ENCODE measurements at regions not wholly inside any gene's neighbourhood (a gene's known extent, or its start where the extent isn't known, plus 50 kb on each side); places are given as distances from the start of the nearest gene placed in this dataset.

- TF ChIP-seq CTCF (IDR thresholded peaks at IDR 0.05; ENCODE audit: low read depth, low read length, missing control alignments): no peak
- no peak for DNase-seq (ENCODE audit: extremely low read depth, low read depth)
- H3K4me3 ChIP-seq (replicated peaks; ENCODE audit: low read depth, low read length): no peak overlapping the region
Measured at GRCh38 chr4:164108971-164109370, 614.5 kb downstream of the TMA16 start.

- TF ChIP-seq CTCF (IDR thresholded peaks at IDR 0.05; ENCODE audit: low read depth, low read length, missing control alignments): no peak
- no peak overlapping the region for H3K4me3 ChIP-seq (replicated peaks; ENCODE audit: low read depth, low read length)
- no peak for DNase-seq (ENCODE audit: extremely low read depth, low read depth)
Measured at GRCh38 chr4:164109503-164109902, 615.0 kb downstream of the TMA16 start.

DNA sequence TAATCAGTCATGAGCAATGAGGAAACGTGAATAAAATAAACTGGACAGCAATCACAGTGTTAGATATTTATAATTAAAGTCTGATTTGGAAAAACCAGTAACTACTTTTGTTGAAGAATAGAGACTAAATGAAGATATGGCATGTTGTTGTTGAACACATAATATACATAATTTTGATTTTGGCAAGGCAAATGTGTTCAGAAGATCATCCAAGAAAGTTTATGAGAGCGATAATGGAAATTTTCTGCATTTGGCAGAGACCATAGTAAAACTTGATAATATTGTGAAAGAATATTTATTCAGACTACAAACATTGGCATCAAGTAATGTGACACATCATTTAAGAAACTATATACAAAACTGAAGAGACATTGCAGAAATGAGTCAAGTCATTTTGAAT, 620.7 kb downstream of the TMA16 start:
- no peak for TF ChIP-seq CTCF (IDR thresholded peaks at IDR 0.05; ENCODE audit: low read depth, low read length, missing control alignments)
- DNase-seq (ENCODE audit: extremely low read depth, low read depth): no peak
- no peak overlapping the region for H3K4me3 ChIP-seq (replicated peaks; ENCODE audit: low read depth, low read length)

DNA sequence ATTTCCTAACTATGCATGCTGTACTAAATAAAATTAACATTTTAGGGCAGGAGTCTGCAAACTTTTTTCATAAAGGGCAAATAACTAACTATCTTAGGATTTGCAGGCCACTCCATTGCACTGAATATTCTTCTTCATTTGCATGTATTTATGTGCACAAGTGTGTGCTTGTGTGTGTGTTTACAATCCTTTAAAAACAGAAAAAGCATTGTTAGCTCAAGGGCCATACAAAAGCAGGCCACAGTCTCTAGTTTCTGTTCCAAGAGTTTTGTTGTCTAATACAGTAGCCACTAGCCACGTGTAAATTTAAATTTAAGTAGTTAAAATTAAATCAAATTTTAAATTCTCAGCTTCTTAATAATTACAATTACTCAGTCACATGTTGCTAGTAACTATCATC, 621.8 kb downstream of the TMA16 start:
- no peak for DNase-seq (ENCODE audit: extremely low read depth, low read depth)
- H3K4me3 ChIP-seq (replicated peaks; ENCODE audit: low read depth, low read length): no peak overlapping the region
- TF ChIP-seq CTCF (IDR thresholded peaks at IDR 0.05; ENCODE audit: low read depth, low read length, missing control alignments): no peak

GRCh38 chr4:164134388-164134787, 619.5 kb upstream of the SMIM31 start:
- no peak for TF ChIP-seq CTCF (IDR thresholded peaks at IDR 0.05; ENCODE audit: low read depth, low read length, missing control alignments)
- no peak for DNase-seq (ENCODE audit: extremely low read depth, low read depth)

DNA sequence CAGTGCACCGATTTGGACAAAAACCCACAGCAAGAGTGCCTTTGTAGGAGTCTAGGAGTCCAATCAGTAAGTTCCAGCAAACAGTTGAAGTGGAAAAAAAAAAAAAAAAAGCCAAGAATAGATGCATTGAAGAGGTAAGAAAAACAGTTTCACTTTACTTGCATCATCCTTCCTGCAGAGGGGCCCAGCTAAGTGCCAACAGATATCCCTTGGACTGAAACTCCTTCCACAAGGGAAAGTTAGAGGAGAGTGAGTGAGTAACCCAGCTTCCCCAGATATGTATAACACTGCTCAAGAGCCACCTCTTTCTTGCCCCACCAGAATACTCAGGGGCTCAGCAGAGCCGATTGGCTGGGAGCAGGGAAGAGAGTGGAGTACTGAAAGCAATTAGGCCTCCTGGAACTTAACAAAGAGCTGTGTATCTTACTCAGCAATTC, 617.7 kb upstream of the SMIM31 start:
- no peak for TF ChIP-seq CTCF (IDR thresholded peaks at IDR 0.05; ENCODE audit: low read depth, low read length, missing control alignments)
- DNase-seq (ENCODE audit: extremely low read depth, low read depth): no peak
- H3K4me3 ChIP-seq (replicated peaks; ENCODE audit: low read depth, low read length): no peak overlapping the region

More at GRCh38 chr4:164134388-164134787, 619.5 kb upstream of the SMIM31 start:
- H3K4me3 ChIP-seq (replicated peaks; ENCODE audit: low read depth, low read length): no peak overlapping the region

GRCh38 chr4:164138521-164138920, 615.4 kb upstream of the SMIM31 start:
- no peak for DNase-seq (ENCODE audit: extremely low read depth, low read depth)

More at GRCh38 chr4:164138521-164138920, 615.4 kb upstream of the SMIM31 start:
- TF ChIP-seq CTCF (IDR thresholded peaks at IDR 0.05; ENCODE audit: low read depth, low read length, missing control alignments): no peak
- no peak overlapping the region for H3K4me3 ChIP-seq (replicated peaks; ENCODE audit: low read depth, low read length)
